ENCODE measurements at regions not wholly inside any gene's neighbourhood (a gene's known extent, or its start where the extent isn't known, plus 50 kb on each side); places are given as distances from the start of the nearest gene placed in this dataset.

DNA sequence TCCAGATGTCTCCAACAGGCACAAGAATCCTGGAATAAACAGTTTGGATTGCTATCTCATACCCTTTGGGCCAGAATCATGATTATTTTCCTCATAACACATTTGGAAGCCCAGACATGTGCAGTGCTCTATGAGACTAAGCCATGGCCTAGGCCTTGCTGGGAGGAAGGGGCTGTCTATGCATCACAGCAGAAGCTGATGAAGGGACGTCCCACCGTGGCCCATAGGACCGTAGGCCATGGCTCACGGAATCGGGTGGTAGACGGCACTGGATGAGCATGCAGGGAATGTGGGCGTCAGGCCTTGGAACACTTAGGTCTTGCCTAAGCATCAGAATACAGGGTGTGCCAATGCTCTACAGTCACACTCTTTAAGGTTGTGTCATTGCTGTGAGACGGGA, 283.8 kb upstream of the TSHZ3 start:
- no peak for TF ChIP-seq CTCF (IDR thresholded peaks at IDR 0.05)
- H3K4me3 Mint-ChIP-seq: no peak overlapping the region

GRCh38 chr19:31639306-31639705, 290.1 kb upstream of the TSHZ3 start:
- POLR2A ChIA-PET: no interaction called here
- H3K36me3 Mint-ChIP-seq (ENCODE audit: low read depth): no peaks in the 10 kb centered on the region
- H3K4me3 Mint-ChIP-seq: no peak overlapping the region
- intact Hi-C loops (cut with micrococcal nuclease): no loop called here
- ATAC-seq (no peak), DNase-seq (no peak)
- H3K9me3 Mint-ChIP-seq: no peaks in the 10 kb centered on the region
- no peak overlapping the region for H3K27ac Mint-ChIP-seq
- CTCF ChIA-PET: no interaction called here
- peaks cover 12% of the 10 kb centered on the region for H3K27me3 Mint-ChIP-seq
- TF ChIP-seq CTCF (IDR thresholded peaks at IDR 0.05): no peak
- no peaks in the 10 kb centered on the region for H3K4me1 Mint-ChIP-seq (ENCODE audit: low read depth)

More for the DNA sequence above, 283.8 kb upstream of the TSHZ3 start:
- CTCF ChIA-PET: no interaction called here
- intact Hi-C loops (cut with micrococcal nuclease): no loop called here
- H3K4me1 Mint-ChIP-seq (ENCODE audit: low read depth): no peaks in the 10 kb centered on the region
- ATAC-seq (no peak), DNase-seq (no peak)
- no peaks in the 10 kb centered on the region for H3K36me3 Mint-ChIP-seq (ENCODE audit: low read depth)
- H3K27ac Mint-ChIP-seq: no peak overlapping the region
- POLR2A ChIA-PET: no interaction called here
- H3K9me3 Mint-ChIP-seq: no peaks in the 10 kb centered on the region
- peaks cover 4% of the 10 kb centered on the region for H3K27me3 Mint-ChIP-seq

- H3K36me3 Mint-ChIP-seq (ENCODE audit: low read depth): no peaks in the 10 kb centered on the region
- ATAC-seq: no peak
Observed at GRCh38 chr19:31641591-31641990, 292.4 kb upstream of the TSHZ3 start.

GRCh38 chr19:31648347-31648746, 299.1 kb upstream of the TSHZ3 start:
- ChIA-PET CTCF (interaction anchor here (1.2 kb wide), 1 partner anchor 594 kb away, joined by 3 read pairs; no protein-coding TSS in a partner anchor), POLR2A (no interaction called here)
- Mint-ChIP-seq H3K27me3 (no peaks in the 10 kb centered on the region), H3K27ac (no peak overlapping the region), H3K9me3 (peaks cover 3% of the 10 kb centered on the region), H3K4me3 (no peak overlapping the region), H3K36me3 (ENCODE audit: low read depth) (no peaks in the 10 kb centered on the region), H3K4me1 (ENCODE audit: low read depth) (no peaks in the 10 kb centered on the region)
- no peak for DNase-seq
- no peak for TF ChIP-seq CTCF (IDR thresholded peaks at IDR 0.05)
- ATAC-seq: no peak
- intact Hi-C loops (cut with micrococcal nuclease): no loop called here

More at GRCh38 chr19:31641591-31641990, 292.4 kb upstream of the TSHZ3 start:
- Mint-ChIP-seq H3K9me3 (peaks cover 3% of the 10 kb centered on the region), H3K27me3 (peaks cover 8% of the 10 kb centered on the region), H3K4me3 (no peak overlapping the region), H3K27ac (no peak overlapping the region), H3K4me1 (ENCODE audit: low read depth) (no peaks in the 10 kb centered on the region)
- CTCF ChIA-PET: no interaction called here
- POLR2A ChIA-PET: no interaction called here
- DNase-seq: no peak
- no peak for TF ChIP-seq CTCF (IDR thresholded peaks at IDR 0.05)
- intact Hi-C loops (cut with micrococcal nuclease): no loop called here

DNA sequence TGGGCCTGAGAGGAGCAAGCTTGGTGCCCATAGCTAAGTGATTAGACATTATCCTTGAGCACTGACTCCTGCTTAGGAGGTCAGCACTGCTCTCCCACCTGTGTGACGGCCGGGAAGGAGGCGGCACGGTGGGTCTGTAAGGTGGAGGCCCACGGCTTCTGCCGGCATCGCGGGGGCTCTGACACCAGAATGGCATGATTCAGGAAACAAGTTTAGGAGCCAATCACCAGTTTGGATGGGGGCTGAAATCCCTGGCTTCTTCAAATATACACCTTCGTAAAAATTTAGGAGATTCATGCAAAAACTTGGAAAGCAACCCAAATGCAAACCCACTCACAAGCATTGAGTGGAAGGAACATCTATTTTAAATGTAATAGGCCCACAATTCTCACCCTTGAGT, 307.3 kb upstream of the TSHZ3 start:
- CTCF ChIA-PET: no interaction called here
- POLR2A ChIA-PET: no interaction called here
- intact Hi-C loops (cut with micrococcal nuclease): no loop called here
- Mint-ChIP-seq H3K27ac (no peak overlapping the region), H3K9me3 (no peaks in the 10 kb centered on the region), H3K27me3 (peaks cover 4% of the 10 kb centered on the region), H3K4me3 (no peak overlapping the region), H3K4me1 (ENCODE audit: low read depth) (no peaks in the 10 kb centered on the region), H3K36me3 (ENCODE audit: low read depth) (no peaks in the 10 kb centered on the region)
- DNase-seq (no peak), ATAC-seq (no peak)
- no peak for TF ChIP-seq CTCF (IDR thresholded peaks at IDR 0.05)
